Endothelial cell of hepatic sinusoid (primary cell): ENCODE measurements at regions not wholly inside any gene's neighbourhood (a gene's known extent, or its start where the extent isn't known, plus 50 kb on each side); places are given as distances from the start of the nearest gene placed in this dataset.
"Not testable (repeated sequence)": the region's sequence is repeated elsewhere in the genome, so short reads cannot be mapped to it uniquely, and the experiment has no call there.

Experiments
- in situ Hi-C: cut with HindIII; loops from 2 replicates; pipeline ENCODE4 v1.10.0; 2017; ENCODE audit warnings: low sequenced_read_pairs

DNA sequence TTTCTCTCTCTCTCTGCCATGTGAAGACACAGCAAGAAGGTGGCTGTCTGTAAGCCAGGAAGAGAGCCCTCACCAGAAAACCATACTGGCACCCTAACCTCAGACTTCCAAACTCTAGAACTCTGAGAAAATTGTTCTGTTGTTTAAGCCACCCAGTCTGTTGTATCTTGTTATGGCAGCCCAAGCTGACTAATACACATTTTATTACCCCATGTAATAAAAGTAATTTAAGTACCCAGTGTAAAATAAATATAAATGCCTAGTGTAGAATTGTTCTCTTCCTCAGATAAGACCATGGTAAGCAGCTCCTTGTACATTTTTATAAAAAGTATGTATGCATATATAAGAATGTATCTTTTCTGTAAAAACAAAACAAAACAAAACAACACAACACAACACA, 119.7 kb downstream of the DTL start:
- in situ Hi-C loops: no loop called here

DNA sequence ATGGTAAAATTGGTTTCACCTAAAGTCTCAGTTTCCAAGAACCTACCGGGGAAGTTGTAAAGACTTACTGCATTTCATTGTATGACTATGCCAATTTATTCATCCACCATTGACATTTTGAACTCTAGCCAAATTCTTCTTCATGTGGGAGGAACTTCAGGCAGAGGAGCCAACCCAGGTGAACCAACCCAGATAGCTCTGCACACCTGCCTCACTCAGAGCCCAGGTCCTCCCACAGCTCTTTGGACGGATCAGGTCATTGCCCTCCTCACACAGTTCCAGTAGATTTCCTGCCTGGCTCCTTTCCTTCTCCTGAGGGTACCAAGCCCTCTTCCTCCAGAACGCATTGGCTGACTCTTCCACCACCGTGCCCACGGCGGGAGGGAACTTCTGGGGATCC, 121.7 kb downstream of the DTL start:
- in situ Hi-C loops: no loop called here

DNA sequence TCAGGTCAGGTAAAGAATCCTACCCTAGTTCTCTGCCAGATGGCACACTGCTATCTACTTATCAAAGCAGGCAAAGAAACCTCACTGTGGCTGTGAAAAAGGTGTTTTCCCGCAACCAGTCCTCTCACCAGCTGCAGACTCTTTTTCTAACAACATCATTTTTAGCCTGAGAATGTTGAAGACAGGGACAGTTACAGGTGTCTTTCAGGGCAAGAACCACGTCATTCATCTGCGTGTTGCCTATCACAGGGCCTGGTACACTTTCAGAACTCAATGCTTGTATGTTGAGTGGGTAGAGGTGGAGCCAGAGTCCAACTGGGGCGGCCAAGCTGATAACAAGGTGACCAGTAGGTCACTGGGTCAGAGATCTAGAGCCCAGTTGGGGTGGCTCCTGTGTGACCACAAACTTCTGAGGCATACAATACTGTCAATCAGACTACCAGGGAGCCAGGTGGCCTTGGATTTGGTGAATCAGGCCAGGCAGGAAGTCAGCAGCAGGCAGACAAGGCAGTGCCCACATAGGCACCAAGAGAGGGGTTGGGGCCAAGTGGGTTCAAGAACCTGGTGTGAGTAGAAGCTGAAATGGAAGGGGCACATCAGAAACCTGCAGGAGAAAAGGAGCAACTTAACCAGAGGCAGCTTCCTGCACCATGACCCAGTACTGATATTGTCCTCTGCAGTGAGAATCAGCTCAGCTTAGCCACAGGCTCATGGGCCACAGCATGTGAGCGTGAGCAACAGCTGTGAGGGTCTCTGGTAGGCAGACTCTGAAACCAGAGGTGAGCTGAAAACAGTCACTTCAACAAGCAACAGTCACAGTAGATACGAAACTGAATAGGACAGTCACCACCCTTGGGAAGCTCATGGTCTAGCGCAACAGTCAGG, 123.6 kb downstream of the DTL start:
- in situ Hi-C loops: no loop called here

DNA sequence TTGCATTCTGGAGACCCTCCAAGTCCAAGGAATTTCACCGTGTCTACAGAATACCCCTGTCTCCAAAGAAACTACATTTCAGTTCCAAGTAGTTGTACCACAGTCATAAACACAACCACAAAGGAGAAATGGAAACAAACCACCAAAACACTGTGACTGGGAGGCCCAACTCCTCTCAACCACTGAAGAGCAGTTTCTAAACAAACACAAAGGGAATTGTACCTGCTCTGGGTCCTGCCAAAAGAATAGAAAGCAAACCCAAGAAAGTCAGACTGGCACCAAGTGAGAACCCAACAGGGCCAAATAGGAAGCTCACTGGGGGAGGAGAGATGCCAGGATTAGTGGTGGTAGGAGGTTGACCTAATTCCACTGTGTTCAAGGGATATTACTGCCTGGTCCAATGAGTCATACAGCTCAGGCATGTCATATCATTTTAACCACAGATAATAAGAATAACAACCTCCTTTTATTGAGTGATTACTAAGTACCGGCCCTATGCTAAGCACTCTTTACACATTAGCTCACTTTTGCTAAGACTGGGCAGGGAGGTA, 123.9 kb upstream of the PPP2R5A start:
- in situ Hi-C loops: no loop called here

DNA sequence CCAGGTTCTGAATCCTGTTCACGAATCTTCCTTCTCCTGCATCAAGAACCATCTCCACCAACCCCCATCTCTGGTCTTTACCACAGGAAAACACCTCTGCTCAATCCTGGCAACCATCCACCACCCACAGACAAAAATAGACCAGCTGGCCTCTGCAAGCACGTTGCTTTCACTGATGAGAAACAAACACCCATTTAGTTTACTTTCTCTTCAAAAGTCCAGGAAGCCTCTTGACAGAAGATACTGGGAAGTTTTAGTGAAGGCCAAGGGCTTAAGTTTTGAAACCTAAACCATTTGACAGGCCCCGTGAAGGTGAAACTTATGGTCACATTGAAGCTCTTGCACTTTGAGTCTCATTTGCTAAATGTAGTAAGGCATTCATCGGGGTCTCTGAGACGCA, 122.6 kb upstream of the PPP2R5A start:
- in situ Hi-C loops: no loop called here

DNA sequence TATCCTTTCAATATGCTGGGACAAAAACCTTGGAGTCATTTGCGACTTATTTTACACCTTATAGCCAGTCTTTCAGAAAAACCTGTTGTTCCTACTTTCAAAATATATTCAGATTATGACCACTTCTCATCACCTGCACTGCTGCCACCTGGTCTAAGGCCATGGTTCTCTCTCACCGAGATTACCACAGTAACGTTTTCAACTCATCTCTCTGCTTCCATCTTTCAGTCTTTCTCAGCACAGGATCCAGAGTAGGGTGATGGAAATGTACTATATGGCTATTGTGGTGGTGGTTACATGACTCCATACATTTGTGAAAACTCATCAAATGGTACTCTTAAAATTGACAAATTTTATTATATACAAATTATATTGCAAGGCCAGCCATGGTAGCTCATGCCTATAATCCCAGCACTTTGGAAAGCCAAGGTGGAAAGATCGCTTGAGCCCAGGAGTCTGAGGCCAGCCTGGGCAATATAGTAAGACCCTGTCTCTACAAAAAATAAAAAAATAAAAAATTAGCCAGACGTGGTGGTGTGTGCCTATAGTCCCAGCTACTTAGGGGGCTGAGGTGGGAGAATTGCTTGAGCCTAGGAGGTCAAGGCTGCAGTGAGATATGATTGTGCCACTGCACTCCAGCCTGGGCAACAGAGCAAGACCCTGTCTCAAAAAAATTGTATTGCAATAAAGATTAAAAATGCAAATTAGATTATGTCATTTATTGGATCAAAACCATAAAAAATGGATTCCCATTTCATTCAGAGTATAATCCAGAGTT, 120.9 kb upstream of the PPP2R5A start:
- in situ Hi-C loops: no loop called here

DNA sequence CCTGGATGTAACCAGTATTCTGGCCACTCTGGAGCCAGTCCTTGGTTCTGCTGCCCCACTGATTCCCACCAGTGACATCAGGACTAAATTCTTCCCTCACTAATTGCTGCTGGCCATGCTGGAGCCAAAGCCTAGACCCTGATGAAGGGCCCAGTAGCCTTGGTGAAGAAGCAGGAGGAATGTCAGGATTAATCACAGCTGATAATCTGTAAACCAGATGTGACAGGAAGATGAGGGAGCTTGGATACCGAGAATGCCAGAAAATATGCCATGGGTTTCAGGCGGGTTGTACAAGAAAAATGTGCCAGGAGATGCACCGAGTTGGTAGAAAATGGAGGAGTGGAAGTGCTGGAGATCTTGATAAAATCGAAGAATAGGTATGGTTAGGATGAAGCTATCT, 119.0 kb upstream of the PPP2R5A start:
- in situ Hi-C loops: no loop called here

DNA sequence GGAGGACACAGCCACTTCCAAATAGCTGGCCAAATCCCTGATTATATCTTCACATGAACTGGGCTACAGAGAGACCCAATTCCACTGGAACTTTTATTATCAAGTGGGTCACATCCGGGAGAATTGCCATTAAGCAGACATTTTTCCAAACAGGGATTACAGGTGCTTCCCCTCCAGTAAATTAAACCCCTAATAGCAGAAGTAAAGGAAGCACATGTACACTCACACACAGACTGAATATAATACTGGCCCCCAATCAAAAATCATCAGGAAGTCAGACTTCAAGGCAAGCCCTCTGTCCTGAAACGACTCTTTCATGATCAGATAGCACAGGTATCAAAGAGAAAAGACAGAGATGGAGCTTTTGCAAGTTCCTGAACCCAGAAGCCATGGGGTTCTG, 118.6 kb upstream of the PPP2R5A start:
- in situ Hi-C loops: no loop called here

DNA sequence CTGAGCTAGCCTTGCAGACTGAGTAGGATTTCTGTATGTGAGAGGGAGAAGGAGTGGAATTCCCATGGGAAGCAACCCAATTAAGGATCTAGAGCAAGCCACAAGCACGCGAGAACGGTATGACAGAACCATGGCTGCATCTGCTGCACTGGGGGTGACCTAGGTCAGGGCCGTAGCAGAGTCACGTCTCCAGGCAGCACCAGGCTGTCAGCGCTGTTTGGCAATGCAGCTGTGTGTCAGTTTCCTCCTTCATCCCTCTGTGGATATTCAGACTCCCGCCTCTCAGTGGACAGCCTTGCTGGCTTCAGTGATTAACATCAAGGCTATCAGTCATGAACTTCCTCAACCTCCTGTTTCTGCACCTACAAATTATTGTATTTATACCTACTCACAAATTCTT, 118.1 kb upstream of the PPP2R5A start:
- in situ Hi-C loops: no loop called here

DNA sequence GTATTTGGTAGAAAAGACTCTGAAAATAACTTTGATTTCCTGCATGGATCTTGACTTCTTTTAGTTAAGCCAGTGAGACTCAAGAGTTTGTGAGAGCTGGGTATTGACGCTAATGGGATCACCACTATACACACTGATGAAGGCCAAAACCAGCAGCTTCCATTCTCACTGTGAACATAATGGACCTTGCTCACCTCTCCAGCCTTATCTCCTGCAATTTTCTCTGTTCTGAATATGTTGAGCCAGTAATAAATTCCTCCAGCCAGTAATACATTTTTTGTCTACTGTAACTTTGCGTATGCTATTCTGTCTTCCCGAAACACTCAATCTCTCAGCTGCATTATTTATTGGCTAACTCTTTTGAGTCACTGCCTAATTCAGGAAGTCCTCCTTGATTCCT, 111.6 kb upstream of the PPP2R5A start:
- in situ Hi-C loops: no loop called here

DNA sequence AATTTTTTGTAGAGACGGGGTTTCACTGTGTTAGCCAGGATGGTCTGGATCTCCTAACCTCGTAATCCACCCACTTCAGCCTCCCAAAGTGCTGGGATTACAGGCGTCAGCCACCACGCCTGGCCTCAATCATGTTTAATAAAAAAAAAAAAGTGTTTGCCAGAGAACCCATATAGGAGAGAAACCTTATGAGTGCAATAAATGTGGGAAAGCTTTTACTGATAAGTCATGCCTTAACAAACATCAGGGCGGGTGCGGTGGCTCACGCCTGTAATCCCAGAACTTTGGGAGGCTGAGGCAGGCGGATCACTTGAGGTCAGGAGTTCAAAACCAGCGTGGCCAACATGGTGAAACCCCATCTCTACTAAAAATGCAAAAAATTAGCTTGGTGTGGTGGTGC, 110.9 kb upstream of the PPP2R5A start:
- in situ Hi-C loops: not testable (repeated sequence)

DNA sequence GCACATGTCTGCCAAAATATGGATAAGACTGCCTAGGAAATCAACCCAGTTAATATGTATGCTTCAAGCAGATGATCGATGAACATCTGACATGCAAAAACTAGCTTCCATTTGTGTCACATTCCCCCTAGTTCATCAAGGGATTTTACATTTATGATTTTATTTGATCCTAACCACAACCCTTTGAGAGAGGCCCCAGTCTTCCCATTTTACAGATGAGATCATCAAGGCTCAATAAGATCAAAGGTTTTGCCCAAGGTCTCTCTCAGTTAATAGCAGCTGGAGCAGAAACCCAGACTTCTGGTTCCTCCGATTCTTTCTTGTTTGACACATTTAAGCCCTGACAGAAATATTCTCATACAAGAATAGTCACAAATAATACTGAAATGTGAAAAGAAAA, 107.7 kb upstream of the PPP2R5A start:
- in situ Hi-C loops: no loop called here

DNA sequence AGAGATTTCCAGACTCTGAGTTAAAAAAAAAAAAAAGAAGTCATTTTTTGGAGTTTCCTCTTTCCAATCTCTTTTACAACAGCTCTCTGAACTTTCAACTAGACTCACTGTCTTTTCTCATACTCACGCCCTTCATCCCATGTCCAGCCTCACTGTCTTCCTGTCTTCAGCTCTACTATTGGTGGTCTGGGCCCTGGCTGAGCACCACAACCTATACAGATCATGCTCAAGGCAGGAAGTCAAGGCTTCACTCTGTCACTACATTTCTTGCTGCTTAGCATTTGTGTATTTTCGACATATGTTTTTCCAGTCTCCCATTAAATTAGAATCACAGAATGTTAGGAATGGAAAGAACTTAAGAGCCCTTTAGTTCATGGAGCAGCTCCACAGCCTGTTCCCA, 106.4 kb upstream of the PPP2R5A start:
- in situ Hi-C loops: no loop called here

DNA sequence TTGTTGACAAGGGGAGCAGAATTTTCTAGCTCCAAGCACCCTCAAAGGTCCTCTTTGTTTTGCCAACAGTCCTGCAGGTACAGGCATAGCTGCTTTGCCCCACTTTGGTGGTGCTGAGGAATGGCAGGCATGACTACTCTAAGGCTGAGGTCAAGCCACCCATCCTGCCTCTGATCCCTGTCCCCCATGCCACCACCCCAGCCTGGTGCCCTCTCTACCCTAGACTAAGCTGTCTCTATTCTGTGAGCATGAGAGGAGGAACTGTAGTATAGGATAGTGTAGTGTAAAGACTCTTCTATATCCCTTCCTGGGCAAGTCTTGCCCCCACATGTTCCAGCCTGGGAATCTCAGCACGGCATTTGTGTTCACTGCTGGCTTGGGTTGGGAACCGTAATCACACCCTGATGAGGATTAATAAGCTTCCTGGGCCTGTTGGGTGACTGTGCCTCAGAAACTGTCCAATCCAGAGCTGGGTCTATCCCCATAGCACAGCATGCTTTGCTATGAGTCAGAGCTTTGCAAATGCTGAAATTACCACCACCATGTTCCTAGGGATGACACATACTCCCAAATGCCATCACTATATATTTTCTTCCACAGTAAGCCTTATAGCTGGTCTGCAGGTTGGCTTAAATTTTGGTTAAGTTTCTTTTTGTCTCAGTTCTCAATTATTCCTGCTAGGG, 105.7 kb upstream of the PPP2R5A start:
- in situ Hi-C loops: no loop called here

DNA sequence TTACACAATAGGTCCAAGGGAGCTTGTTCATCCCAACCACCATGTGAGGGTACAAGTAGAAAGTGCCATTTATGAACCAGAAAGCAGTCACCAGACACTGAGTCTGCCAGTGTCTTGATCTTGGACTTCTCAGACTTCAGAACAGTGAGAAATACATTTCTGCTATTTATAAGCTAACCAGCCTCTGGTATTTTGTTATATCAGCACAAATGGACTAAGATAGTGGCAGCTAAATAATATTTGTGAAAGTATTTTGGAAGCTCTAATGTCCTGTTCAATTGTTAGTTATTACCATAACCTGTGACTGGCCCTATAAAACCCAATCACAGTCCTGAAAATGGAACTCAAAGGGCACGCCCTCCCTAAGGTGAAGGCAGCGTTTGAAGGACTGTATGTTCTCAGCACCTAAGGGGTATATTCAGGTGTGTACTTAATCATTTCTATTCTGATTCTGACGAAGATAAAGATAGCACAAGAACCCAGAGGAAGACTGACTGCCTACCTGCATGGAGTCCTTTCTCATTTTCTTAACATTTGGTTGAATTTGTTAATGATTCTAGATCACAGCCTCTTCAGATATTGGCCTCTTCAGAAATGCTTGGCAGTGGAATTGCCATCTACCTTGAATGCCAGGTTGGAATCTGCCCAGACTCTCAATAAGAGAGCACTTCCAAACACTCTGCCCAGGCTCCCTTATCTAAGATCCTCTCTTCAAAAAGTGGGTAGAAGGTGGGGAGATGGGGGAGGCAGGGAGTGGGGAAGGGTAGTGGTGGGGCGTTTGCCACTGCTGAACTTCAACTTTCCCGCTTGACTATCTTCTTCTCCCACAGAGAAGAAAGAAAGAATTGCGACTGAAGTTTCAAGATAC, 104.0 kb upstream of the PPP2R5A start:
- in situ Hi-C loops: no loop called here

DNA sequence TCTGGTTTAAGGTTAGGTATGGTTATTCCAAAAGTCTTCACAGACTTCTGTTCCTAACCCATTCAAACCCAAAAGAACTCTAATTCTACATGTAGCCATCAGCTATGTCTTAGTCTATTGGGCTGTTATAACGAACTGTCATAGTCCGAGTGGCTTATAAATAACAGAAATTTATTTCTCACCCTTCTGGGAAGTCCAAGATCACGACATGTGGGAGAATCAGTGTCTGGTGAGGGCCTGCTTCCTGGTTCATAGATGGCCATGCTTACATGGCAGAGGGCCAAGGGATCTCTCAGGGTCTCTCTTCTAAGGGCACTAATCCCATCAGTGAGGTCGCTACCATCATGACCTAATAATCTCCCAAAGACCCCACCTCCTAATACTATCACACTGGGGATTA, 103.0 kb upstream of the PPP2R5A start:
- in situ Hi-C loops: no loop called here

DNA sequence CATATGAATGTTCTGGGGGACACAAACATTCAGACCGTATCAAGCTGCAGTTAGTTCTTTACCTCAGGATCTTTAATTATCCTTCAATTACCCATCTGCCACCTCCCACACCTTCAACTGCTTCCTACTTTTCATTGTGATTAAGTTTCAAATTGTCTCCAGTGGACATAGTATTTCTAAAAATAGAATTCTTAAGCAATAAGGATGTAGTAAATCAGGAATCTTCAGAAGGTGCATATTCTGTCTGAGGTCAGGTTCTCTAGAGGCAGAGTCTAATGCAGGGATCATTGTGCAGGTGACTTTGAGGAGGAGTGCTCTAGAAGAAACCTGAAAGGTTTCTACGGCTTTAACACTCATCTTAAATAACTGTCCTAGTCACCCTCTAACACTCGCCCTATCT, 102.6 kb upstream of the PPP2R5A start:
- in situ Hi-C loops: no loop called here

DNA sequence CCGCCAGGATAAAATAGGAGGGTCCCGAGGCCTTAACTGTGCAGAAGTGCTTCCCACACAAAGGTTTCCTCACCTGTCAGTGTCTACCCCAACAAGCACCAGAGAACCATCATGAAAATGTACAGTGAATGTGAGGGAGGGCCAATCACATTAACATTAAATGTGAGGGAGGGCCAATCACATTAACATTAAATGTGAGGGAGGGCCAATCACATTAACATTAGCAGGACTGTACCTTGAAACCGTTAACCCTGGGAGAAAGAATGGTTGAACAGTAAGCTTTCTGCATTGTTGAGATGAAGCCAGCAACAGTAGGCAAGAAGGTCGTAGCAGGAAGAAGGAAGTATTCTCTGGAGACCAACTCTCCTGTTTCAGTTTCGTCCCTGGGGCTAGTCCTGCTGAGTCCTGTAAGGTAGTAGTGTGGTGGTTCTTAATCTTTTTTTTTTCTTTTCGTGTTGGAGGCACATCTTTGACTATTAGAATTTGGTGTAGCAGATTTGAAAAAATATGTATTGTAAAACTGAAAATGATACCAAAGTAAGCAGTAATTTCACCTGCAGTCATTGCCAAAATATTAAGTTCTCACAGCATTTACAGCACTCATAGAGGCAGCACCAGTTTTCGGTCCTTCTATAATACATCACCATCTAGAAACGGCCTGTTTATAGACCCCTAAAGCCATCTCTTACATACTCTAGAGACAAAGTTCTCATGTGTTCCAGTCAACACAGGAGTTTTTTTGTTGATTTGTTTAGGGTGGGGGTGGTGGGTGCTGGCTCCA, 98.6 kb upstream of the PPP2R5A start:
- in situ Hi-C loops: loop anchor here (5.0 kb wide), 1 partner anchor 86 kb away; no protein-coding TSS in a partner anchor

DNA sequence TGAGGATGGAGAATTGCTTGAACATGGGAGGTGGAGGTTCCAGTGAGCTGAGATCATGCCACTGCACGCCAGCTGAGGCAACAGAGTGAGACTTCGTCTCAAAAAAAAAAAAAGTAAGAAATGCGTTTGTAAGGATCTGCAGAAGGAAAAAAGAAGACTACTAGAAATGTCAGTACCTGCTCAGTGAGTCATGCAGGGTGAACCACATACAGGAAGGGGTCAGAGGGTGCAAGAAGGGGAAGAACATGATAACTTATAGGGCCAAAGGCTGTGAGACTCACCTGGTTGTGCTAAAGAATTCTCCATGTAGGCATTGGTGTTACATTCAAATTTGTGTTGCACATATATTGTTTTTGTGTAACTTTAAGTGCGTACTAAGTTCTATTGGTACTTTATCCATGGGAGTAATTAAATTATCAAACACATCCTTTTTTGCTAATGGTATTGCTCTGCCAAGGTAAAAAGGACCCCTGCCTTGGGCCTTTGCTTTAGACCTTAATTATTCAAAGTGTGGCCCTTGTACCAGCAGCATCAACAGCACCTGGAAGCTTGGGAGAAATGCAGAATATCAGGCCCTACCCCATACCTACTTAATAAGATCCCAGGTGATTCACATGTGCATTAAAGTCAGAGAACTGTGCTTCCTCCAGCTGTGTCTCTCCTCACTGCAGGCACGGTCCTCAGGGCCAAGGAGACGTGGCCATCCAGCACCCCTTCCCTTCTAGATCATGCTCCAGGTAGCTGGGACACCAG, 96.4 kb upstream of the PPP2R5A start:
- in situ Hi-C loops: loop anchor here (5.0 kb wide), 1 partner anchor 84 kb away; no protein-coding TSS in a partner anchor
